ENCODE measurements at regions not wholly inside any gene's neighbourhood (a gene's known extent, or its start where the extent isn't known, plus 50 kb on each side); places are given as distances from the start of the nearest gene placed in this dataset.

- no peak for TF ChIP-seq CTCF (IDR thresholded peaks at IDR 0.05)
- WGBS, 3 donors, result 13 to 18% (median 17%) methylated on average over 6 of the region's 6 CpGs
- Histone ChIP-seq H3K27me3 (ENCODE audit: insufficient read depth in 3 of 3, low read length in 2 of 3) (no peaks in the 10 kb centered on the region), H3K9me3 (no peaks in the 10 kb centered on the region), H3K36me3 (ENCODE audit: insufficient read depth in 1 of 2, low read depth in 1 of 2) (no peaks in the 10 kb centered on the region), H3K4me1 (peaks cover 13% of the 10 kb centered on the region), H3K4me3 (no peak overlapping the region), H3K27ac (peak overlapping the region; percentile 31)
- ATAC-seq (peak; percentile 86 to 96 (median 93)), DNase-seq (peak; percentile 39 to 58)
- intact Hi-C loops (cut with DNase I), result loop anchor here in 1 of 2 donors (10.0 kb wide), 1 partner anchor 243 kb away; the partner anchor contains the start of gene TLE4
Measured at GRCh38 chr9:79817438-79818004, 245.8 kb downstream of the TLE4 start.

- Histone ChIP-seq H3K27ac (no peak overlapping the region), H3K4me3 (no peak overlapping the region), H3K4me1 (peaks cover 15% of the 10 kb centered on the region), H3K9me3 (no peaks in the 10 kb centered on the region), H3K27me3 (ENCODE audit: insufficient read depth in 3 of 3, low read length in 2 of 3) (no peaks in the 10 kb centered on the region), H3K36me3 (ENCODE audit: insufficient read depth in 1 of 2, low read depth in 1 of 2) (no peaks in the 10 kb centered on the region)
- DNase-seq (no peak), ATAC-seq (no peak)
- WGBS, 3 donors, result 46 to 61% (median 52%) methylated on average over 1 of the region's 1 CpG
- intact Hi-C loops (cut with DNase I), result loop anchor here in 1 of 2 donors (10.0 kb wide), 1 partner anchor 238 kb away; the partner anchor contains the start of gene TLE4
- no peak for TF ChIP-seq CTCF (IDR thresholded peaks at IDR 0.05)
Measured at GRCh38 chr9:79813258-79813638, 241.5 kb downstream of the TLE4 start.

GRCh38 chr9:79812507-79813257 lies 240.9 kb downstream of the TLE4 start:
- peaks cover 11% of the 10 kb centered on the region for H3K4me1 ChIP-seq

GRCh38 chr9:79812099-79812498 lies 240.3 kb downstream of the TLE4 start:
- WGBS, 3 donors, result 61 to 76% (median 73%) methylated on average over 3 of the region's 3 CpGs
- peaks cover 10% of the 10 kb centered on the region for H3K4me1 ChIP-seq
- no peak for ATAC-seq
- no peaks in the 10 kb centered on the region for H3K36me3 ChIP-seq (ENCODE audit: insufficient read depth in 1 of 2, low read depth in 1 of 2)
- no peaks in the 10 kb centered on the region for H3K9me3 ChIP-seq
- no peak for DNase-seq
- H3K27ac ChIP-seq, result no peak overlapping the region
- no peak for TF ChIP-seq CTCF (IDR thresholded peaks at IDR 0.05)
- peak overlapping the region; percentile 24 for H3K4me3 ChIP-seq
- H3K27me3 ChIP-seq (ENCODE audit: insufficient read depth in 3 of 3, low read length in 2 of 3), result no peaks in the 10 kb centered on the region
- intact Hi-C loops (cut with DNase I), result loop anchor here in 1 of 2 donors (10.0 kb wide), 1 partner anchor 237 kb away; the partner anchor contains the start of gene TLE4

More at GRCh38 chr9:79812507-79813257, 240.9 kb downstream of the TLE4 start:
- intact Hi-C loops (cut with DNase I), result loop anchor here in 1 of 2 donors (10.0 kb wide), 1 partner anchor 238 kb away; the partner anchor contains the start of gene TLE4
- no peaks in the 10 kb centered on the region for H3K36me3 ChIP-seq (ENCODE audit: insufficient read depth in 1 of 2, low read depth in 1 of 2)
- no peaks in the 10 kb centered on the region for H3K9me3 ChIP-seq
- no peak overlapping the region for H3K27ac ChIP-seq
- H3K27me3 ChIP-seq (ENCODE audit: insufficient read depth in 3 of 3, low read length in 2 of 3), result no peaks in the 10 kb centered on the region
- no peak for TF ChIP-seq CTCF (IDR thresholded peaks at IDR 0.05)
- DNase-seq (no peak), ATAC-seq (no peak)
- 25 to 43% (median 33%) methylated on average over 8 of the region's 8 CpGs for WGBS, 3 donors
- H3K4me3 ChIP-seq, result peak overlapping the region; percentile 24
